ENCODE measurements at regions not wholly inside any gene's neighbourhood (a gene's known extent, or its start where the extent isn't known, plus 50 kb on each side); places are given as distances from the start of the nearest gene placed in this dataset.

DNA sequence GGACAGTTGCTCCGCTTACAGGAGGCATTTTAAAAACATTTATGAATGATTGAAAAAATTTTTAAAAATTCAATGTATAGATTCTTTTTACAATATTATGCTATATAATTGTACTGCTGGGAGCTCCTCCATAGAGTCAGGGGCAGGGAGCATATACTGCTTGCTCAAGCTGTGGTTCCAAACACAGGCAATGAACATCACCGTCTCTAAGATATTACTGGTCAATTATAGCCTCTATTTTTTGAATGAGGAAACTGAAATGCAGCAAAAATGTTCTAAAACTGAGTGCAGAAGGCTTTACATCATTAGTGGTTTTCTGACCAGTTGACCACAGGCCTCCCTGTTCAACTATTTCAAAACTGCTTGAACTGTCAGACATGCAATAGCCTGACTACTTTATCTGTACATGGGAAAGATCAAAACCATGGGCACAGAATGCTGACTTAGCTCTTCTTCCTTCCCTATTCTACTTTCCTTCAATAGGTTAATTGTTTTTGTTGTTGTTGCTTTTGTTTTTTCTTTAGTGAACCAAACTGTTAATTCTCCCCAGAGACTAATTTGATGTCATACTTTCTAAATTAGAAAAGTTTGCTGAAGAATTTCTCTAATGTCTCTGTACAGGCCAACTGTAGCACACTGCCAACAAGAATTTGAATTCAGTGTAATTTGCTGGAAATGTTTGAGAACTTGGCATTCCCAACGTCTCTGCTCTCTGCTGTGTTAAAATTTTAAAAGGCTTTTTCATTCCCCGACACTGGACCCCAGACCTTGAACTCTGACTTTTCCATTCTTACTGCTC is 107.6 kb upstream of the MPDZ start:
- no peaks in the 10 kb centered on the region for H3K4me1 Mint-ChIP-seq

More for the DNA sequence above, 107.6 kb upstream of the MPDZ start:
- Histone ChIP-seq H2BK12ac (ENCODE audit: insufficient read length, low read depth, low read length) (no peak overlapping the region), H2BK120ac (ENCODE audit: low read depth, low read length, poor library complexity, severe bottlenecking) (no peak overlapping the region), H3K9ac (ENCODE audit: extremely low read depth, insufficient read length, low read length) (no peak overlapping the region), H2AFZ (ENCODE audit: low read length) (no peak overlapping the region), H3K79me1 (ENCODE audit: insufficient read depth, low read depth, low read length, poor library complexity, severe bottlenecking) (no peaks in the 10 kb centered on the region), H4K5ac (ENCODE audit: insufficient read length, low read depth, low read length) (no peak overlapping the region), H3K56ac (ENCODE audit: insufficient read length, low read depth, low read length) (no peak overlapping the region), H3K27me3 (ENCODE audit: insufficient read depth, low read length) (no peaks in the 10 kb centered on the region), H3T11ph (ENCODE audit: low read length) (no peak overlapping the region), H2BK20ac (ENCODE audit: low read depth, low read length, poor library complexity, severe bottlenecking) (no peak overlapping the region), H2AK5ac (ENCODE audit: insufficient read length, low read length) (no peak overlapping the region), H4K91ac (ENCODE audit: insufficient read length, low read depth, low read length) (no peak overlapping the region), H3K18ac (ENCODE audit: insufficient read length, low read depth, low read length) (no peak overlapping the region), H3K23ac (ENCODE audit: insufficient read length, low read depth, low read length) (no peak overlapping the region), H3K23me2 (ENCODE audit: insufficient read length, low read depth, low read length, poor library complexity, severe bottlenecking) (no peaks in the 10 kb centered on the region), H4K20me1 (ENCODE audit: control insufficient read depth, insufficient read depth, insufficient read length) (no peaks in the 10 kb centered on the region), H4K8ac (replicated peaks; ENCODE audit: insufficient read length, low read depth, low read length) (no peak overlapping the region), H3K4me2 (ENCODE audit: insufficient read depth, insufficient read length, low read length) (no peak overlapping the region), H3K9me3 (ENCODE audit: control insufficient read depth, low read depth, low read length) (no peaks in the 10 kb centered on the region), H3K4me1 (ENCODE audit: insufficient read depth, low read length) (no peaks in the 10 kb centered on the region), H3K14ac (ENCODE audit: insufficient read depth, low read length) (no peak overlapping the region), H3K4ac (ENCODE audit: low read depth, low read length) (no peak overlapping the region), H2BK5ac (ENCODE audit: insufficient read length, low read length) (no peak overlapping the region), H3K79me2 (ENCODE audit: insufficient read depth, low read length) (no peaks in the 10 kb centered on the region), H3K27ac (ENCODE audit: insufficient read length, low read depth, low read length) (no peak overlapping the region), H2BK15ac (ENCODE audit: low read depth, low read length) (no peak overlapping the region)
- Mint-ChIP-seq H3K4me3 (no peak overlapping the region), H3K36me3 (ENCODE audit: insufficient read depth in 1 of 3, low read depth in 3 of 3) (peaks cover 4 to 33% (median 12%) of the 10 kb centered on the region in 3 experiments; a peak in 6 of 7 replicates), H3K27ac (no peak overlapping the region), H3K9me3 (peaks cover 38 to 41% of the 10 kb centered on the region in 2 experiments), H3K27me3 (ENCODE audit: low read depth) (peaks cover 1% of the 10 kb centered on the region; the same call in 1 of the 2 replicates)
- TF ChIP-seq, protein P1, sequence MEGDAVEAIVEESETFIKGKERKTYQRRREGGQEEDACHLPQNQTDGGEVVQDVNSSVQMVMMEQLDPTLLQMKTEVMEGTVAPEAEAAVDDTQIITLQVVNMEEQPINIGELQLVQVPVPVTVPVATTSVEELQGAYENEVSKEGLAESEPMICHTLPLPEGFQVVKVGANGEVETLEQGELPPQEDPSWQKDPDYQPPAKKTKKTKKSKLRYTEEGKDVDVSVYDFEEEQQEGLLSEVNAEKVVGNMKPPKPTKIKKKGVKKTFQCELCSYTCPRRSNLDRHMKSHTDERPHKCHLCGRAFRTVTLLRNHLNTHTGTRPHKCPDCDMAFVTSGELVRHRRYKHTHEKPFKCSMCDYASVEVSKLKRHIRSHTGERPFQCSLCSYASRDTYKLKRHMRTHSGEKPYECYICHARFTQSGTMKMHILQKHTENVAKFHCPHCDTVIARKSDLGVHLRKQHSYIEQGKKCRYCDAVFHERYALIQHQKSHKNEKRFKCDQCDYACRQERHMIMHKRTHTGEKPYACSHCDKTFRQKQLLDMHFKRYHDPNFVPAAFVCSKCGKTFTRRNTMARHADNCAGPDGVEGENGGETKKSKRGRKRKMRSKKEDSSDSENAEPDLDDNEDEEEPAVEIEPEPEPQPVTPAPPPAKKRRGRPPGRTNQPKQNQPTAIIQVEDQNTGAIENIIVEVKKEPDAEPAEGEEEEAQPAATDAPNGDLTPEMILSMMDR (conservative IDR thresholded peaks at IDR 0.05), result no peak
- no peak for DNase-seq
- no CpG with 5 or more reads among the region's 4 CpGs for WGBS (ENCODE audit: extremely low coverage, insufficient read length, low lambda C conversion rate)
